HG03066 (cell line): ENCODE measurements at regions not wholly inside any gene's neighbourhood (a gene's known extent, or its start where the extent isn't known, plus 50 kb on each side); places are given as distances from the start of the nearest gene placed in this dataset.

ENCODE experiments used
- ATAC-seq: cut with Tn5 transposase; IDR thresholded peaks from one replicate; pipeline ENCODE4 v1.9.1; 2021; ENCODE audit warnings: low read depth; ENCODE audit not compliant: unreplicated experiment

GRCh38 chr15:59953392-59953883 is 50.7 kb upstream of the FOXB1 start:
- ATAC-seq: no peak

GRCh38 chr15:59952960-59953359 is 51.2 kb upstream of the FOXB1 start:
- ATAC-seq: no peak

- no peak for ATAC-seq
These were observed 53.3 kb upstream of the FOXB1 start for GRCh38 chr15:59950603-59951388.

GRCh38 chr15:59948924-59949613 is 55.0 kb upstream of the FOXB1 start:
- no peak for ATAC-seq

GRCh38 chr15:59946084-59946483 is 58.0 kb upstream of the FOXB1 start:
- no peak for ATAC-seq

- ATAC-seq: no peak
These were observed 59.1 kb upstream of the FOXB1 start for GRCh38 chr15:59945036-59945435.

GRCh38 chr15:59941612-59942011 is 62.5 kb upstream of the FOXB1 start:
- ATAC-seq: no peak

- no peak for ATAC-seq
These were observed 63.2 kb upstream of the FOXB1 start for GRCh38 chr15:59940928-59941327.

- no peak for ATAC-seq
These were observed 63.7 kb upstream of the FOXB1 start for GRCh38 chr15:59940456-59940855.

GRCh38 chr15:59936741-59937140 is 67.4 kb upstream of the FOXB1 start:
- ATAC-seq: no peak

- ATAC-seq: no peak
These were observed 70.5 kb upstream of the FOXB1 start for GRCh38 chr15:59933607-59934006.

- ATAC-seq: no peak
These were observed 72.4 kb upstream of the FOXB1 start for GRCh38 chr15:59931646-59932261.

- ATAC-seq: no peak
These were observed 79.1 kb upstream of the FOXB1 start for GRCh38 chr15:59924812-59925522.

- no peak for ATAC-seq
These were observed 80.0 kb upstream of the FOXB1 start for GRCh38 chr15:59924096-59924495.

GRCh38 chr15:59923508-59923907 is 80.6 kb upstream of the FOXB1 start:
- no peak for ATAC-seq

- ATAC-seq: peak; percentile 76
These were observed 84.8 kb upstream of the FOXB1 start for GRCh38 chr15:59918994-59919951.

- ATAC-seq: no peak
These were observed 86.5 kb upstream of the FOXB1 start for GRCh38 chr15:59917504-59918157.

GRCh38 chr15:59906046-59906445 is 98.1 kb upstream of the FOXB1 start:
- no peak for ATAC-seq

- ATAC-seq: no peak
These were observed 98.9 kb upstream of the FOXB1 start for GRCh38 chr15:59905176-59905575.
